NCI-H1694 (cell line): ENCODE measurements at regions not wholly inside any gene's neighbourhood (a gene's known extent, or its start where the extent isn't known, plus 50 kb on each side); places are given as distances from the start of the nearest gene placed in this dataset.
"Not testable (repeated sequence)": the region's sequence is repeated elsewhere in the genome, so short reads cannot be mapped to it uniquely, and the experiment has no call there.

Experiments used
- DNase-seq: peaks from one replicate; lab custom pipeline; 2025; lab: John Stamatoyannopoulos, UW

DNA sequence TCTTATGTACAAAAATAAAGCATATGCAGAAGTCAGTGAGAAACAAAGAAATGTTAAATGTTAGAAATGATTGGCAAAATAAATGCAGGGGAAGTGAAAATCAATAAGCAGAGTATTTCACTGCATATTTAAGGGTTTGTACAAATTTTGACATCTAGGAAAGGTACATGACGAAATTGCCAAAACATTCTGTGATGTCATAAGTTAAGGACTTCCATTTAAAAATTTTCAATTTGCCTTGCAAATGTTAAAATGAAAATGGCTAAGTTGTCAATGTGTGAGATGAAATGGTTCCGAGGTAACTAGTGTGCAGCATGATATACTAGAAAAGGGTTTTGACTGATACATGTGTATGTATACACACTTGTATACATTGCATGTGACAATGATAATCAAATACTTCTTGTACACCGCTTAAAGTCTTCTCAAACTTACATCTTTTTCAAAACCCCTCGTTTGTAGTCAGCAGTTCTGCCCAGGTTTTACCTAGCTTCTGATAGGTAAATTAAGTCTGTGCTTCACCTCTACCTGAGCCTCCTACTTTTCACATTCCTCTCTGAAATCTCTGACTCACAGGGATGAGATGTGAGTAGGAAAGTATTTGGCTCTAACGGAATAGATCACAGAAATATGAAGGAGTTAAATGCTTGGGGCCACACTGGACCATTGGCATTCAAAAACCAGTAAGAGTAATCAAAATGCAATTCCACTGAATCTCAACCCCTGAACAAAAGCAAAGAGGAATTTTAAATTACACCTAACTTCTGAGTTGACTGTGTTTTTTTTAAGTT is 442.4 kb upstream of the FOXG1 start:
- DNase-seq: no peak

- DNase-seq: no peak
These were observed 425.8 kb upstream of the FOXG1 start for GRCh38 chr14:28340816-28341215.

- DNase-seq: no peak
These were observed 422.2 kb upstream of the FOXG1 start for GRCh38 chr14:28344381-28344780.

- DNase-seq: no peak
These were observed 417.8 kb upstream of the FOXG1 start for GRCh38 chr14:28348797-28349196.

- no peak for DNase-seq
These were observed 409.8 kb upstream of the FOXG1 start for GRCh38 chr14:28356819-28357218.

- no peak for DNase-seq
These were observed 405.1 kb upstream of the FOXG1 start for GRCh38 chr14:28361486-28361885.

- DNase-seq: no peak
These were observed 401.1 kb upstream of the FOXG1 start for GRCh38 chr14:28365510-28365909.

DNA sequence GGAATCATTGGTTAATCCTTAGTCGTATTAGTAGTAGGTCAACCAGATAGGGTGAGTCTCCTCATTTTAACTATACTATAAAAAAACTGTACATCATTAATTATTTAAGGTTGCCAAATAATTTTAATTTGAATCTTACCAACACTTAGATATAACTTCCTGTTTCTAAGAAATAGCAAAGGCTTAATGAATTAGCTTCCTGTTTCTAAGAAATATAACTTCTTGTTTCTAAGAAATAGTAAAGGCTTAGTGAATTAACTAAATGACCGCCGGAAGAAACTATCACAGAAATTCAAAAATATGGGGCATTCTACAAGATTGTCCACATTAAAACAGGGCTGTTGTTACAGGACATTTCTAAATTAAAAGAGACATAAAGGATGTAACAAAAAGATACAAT is 392.9 kb upstream of the FOXG1 start:
- no peak for DNase-seq

DNA sequence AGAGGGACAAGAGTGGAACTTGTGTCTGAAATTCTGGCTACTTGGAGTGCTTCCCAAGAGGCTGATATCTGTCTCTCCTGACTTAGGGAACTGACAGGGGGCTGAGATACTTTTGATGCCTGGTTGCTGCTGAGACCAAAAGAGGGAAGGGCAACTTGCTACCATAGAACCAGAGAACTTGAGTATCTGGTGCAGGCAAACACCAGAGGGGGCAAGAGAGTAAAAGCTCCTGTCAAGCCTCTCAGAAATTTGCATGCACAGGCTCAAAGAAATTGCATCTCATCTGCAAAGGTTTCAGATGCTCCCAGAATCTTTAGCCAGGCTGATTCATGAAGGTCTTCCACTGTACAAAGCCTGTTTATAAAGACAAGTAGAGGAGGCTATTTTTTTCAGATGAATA is 391.3 kb upstream of the FOXG1 start:
- DNase-seq: no peak

DNA sequence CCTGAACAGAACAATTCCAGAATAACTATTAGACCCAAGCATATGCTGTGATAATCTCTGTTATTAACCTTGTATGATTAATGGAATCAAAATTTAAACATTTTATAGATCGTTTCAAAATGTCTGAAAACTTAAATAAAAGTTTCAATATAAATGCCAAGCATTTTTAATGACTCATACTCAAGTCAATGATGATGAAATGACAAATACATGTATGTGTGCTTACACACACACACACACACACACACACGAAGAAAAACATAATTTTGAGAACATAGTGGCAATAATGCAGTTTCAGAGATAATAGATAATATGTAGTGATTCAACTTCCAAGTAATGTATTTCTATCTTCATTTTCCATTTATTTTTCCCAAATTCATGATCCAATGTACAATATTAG is 384.9 kb upstream of the FOXG1 start:
- no peak for DNase-seq

- DNase-seq: no peak
These were observed 384.0 kb upstream of the FOXG1 start for GRCh38 chr14:28382444-28383190.

DNA sequence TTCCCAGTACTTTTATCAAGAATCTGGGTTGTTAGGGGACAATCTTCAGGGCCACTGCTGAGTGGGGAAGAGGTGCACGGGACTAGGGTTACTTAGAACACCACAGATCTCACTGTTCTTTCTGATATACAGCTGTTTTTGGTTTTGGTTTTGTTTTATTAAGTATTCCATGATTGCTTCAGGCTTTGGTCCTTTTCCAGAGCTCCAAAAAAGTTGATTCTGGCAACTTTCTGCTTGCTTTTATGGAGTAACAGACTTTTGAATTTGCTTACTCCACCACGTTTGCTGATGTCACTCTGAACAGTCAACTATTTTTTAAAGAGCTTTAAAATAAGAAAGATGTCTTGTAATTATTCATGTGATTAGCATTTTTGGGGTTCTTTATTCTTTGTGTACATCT is 368.1 kb upstream of the FOXG1 start:
- DNase-seq: no peak

GRCh38 chr14:28401705-28402104 is 364.9 kb upstream of the FOXG1 start:
- DNase-seq: not testable (repeated sequence)

DNA sequence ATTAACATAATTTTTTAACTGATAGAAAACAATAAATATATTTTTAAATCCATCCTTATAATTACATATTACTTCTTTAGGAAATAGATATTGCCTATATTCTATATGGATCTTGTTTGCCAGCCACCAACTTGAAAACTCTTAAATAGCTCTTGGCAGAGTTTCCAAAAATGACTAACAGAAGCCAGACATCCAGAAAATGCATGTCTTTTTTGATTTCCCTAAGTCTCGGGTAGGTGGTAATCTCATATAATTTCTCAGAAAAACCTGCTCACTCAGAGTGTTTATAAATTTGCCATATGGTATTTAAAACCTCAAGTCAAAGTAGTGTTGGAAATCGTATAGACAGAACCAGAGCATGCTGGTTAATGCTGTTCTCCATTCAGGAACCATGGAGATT is 360.4 kb upstream of the FOXG1 start:
- DNase-seq: peak; percentile 64

DNA sequence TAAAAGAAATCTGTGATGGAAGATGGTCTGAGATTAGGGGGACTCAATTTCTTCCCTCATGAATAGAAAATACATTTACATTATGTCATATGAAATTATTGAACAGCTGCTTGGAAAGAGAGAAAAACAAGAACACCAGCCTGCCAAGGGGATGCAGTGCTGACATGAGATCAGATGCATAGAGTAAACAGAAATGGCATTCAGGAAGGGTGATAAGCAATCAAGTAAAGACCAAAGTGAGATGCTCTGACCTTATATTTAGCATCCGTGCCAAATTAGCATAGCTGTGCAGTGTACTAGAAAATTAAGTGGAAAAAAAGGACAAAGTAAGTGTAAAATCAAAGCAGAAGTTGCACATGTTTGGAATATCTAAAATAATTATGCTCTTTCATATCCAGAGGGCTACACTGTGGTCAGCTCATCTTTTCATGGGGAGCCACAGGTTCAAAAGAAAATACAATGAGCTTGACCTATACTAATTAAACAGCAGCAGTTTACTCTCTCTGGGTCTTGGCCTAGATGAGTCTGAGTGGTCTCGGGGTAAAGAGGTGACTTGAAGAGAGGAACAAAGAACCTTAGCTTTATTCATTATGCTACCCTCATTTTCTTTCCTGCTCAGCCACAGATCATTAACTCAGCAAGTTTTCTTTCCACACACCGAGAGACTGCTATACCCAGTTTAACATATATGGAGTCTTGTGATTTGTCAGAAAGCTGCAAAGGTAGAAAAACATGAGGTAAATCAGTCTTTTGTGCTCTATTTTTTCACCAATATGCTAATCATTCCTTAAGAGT is 359.4 kb upstream of the FOXG1 start:
- DNase-seq: peak; percentile 80

- no peak for DNase-seq
These were observed 358.6 kb upstream of the FOXG1 start for GRCh38 chr14:28407996-28408395.

- no peak for DNase-seq
These were observed 354.5 kb upstream of the FOXG1 start for GRCh38 chr14:28412077-28412476.

DNA sequence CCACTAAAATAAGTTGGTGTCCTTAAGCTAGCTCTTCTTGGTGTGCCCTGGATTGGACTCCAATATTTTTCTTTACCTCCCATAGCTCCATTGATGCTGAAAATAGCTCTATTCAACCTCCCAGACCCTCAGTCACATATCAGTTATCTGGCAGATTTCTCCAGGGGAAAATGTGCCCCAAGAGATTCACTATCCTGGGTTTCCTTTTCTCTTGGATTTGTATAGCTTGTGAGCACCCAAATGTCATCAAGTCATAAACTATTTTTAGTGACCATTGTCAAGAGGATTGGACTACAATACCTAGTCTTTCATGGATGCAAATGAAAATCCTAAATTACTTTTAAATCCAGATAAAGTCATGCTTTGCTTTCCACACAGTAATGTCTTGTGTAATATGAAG is 339.6 kb upstream of the FOXG1 start:
- no peak for DNase-seq

DNA sequence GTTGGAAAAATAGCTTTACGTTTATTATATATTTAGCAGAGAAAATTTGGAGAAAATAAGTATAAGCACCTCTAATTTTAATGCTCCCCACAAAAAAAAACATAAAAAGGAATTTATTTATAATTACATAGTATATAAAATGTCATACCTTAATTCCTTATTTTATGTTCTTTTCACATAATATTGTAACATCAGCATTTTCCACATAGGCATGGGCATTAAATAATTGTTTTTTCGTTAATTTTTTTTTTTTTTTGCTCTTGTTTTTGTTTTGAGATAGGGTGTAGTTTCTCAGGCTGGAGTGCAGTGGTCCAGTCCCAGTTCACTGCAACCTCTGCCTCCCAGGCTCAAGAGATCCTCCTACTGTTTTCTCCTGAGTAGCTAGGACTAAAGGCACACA is 329.8 kb upstream of the FOXG1 start:
- no peak for DNase-seq

DNA sequence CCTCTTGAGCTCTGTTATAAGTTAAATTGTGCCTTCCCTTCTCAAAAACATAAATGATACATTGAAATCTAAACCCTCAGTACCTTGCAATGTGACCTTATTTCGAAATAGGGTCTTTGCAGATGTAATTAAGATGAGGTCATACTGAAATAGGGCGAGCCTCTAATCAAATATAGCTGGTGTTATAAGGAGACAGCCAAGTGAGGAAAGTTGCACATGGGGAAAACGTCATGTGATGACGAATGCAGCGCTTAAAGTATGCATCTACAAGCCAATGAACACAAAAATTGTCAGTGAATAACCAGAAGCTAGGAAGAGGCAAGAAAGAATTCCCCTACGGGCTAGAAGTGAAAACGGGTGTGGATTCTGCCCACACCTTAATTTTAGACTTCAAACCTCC is 305.2 kb upstream of the FOXG1 start:
- DNase-seq: no peak

DNA sequence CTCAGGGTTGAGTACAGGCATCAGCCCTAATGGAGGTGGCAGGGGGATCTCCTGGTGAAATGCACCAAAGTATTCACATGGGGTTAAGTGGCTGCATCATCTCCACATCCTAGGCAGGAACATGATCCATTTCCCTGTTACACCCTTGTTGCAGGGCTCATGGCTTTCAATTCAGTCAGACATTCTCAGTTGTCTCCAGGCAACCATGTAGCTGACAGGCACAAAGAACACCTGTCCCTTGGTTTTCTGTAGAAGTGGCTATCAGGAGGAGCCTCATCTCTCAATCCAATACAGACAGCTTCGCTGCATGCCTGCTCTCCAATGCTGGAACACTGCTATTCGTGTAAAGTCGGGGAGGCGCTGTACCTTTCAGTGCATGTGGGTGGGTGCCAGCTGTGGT is 299.0 kb upstream of the FOXG1 start:
- no peak for DNase-seq

DNA sequence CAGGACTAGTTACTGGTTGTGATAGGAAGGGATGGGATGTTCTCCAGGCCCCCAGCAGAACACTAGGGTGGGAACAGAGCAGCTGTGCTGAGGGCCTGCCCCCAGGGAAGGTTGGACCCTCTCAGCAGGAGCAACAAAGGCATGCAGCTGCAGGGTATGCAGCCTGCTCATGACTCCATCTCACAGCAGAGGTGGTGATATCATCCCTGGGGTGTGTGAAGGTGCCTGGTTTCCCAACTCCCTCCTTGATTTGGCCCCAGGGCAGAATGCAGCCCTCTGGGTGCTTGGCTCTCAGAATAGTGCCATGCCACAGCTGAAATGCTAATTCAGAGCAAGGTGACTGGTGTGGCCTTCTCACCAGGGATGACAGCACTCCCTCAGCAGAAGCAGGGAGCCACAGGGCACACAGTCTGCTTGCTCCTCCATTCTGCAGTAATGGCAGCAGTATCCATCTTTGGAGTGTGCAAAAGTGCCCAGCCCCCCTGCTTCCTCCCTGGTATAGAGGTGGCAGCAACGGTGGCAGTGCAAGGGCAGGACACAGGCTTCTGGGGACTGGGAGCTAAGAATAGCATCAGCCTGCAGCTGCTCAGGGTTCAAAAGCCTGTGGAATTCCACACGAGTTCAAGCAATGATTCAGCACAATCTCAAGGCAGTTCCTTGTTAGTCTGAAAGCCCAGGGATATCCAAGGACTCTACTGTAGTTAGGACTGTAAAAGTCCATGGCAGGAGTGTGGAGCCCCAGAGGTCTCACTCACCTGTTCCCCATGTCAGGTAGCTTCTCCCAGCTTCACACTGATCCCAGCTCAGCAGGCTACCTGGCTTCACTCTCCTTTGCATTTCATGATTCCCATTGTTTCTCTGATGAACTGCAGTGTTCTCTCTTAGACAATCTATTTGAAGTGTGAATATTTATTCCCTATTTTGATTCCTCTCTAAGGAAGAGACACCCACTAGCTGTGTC is 298.1 kb upstream of the FOXG1 start:
- no peak for DNase-seq
